ENCODE measurements at regions not wholly inside any gene's neighbourhood (a gene's known extent, or its start where the extent isn't known, plus 50 kb on each side); places are given as distances from the start of the nearest gene placed in this dataset.

GRCh38 chr4:130077275-130077674 lies 981.3 kb downstream of the C4orf33 start:
- TF ChIP-seq, protein P1, sequence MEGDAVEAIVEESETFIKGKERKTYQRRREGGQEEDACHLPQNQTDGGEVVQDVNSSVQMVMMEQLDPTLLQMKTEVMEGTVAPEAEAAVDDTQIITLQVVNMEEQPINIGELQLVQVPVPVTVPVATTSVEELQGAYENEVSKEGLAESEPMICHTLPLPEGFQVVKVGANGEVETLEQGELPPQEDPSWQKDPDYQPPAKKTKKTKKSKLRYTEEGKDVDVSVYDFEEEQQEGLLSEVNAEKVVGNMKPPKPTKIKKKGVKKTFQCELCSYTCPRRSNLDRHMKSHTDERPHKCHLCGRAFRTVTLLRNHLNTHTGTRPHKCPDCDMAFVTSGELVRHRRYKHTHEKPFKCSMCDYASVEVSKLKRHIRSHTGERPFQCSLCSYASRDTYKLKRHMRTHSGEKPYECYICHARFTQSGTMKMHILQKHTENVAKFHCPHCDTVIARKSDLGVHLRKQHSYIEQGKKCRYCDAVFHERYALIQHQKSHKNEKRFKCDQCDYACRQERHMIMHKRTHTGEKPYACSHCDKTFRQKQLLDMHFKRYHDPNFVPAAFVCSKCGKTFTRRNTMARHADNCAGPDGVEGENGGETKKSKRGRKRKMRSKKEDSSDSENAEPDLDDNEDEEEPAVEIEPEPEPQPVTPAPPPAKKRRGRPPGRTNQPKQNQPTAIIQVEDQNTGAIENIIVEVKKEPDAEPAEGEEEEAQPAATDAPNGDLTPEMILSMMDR (IDR thresholded peaks at IDR 0.05), result no peak
- TF ChIP-seq POLR2A (IDR thresholded peaks at IDR 0.05), result no peak

Measured in right lobe of liver (tissue), 4 donors.